Epithelial cell of proximal tubule (primary cell): ENCODE measurements at regions not wholly inside any gene's neighbourhood (a gene's known extent, or its start where the extent isn't known, plus 50 kb on each side); places are given as distances from the start of the nearest gene placed in this dataset.

ENCODE experiments used
- DNase-seq: peaks from one replicate; pipeline ENCODE4 v3.0.0-alpha.2; 2011; ENCODE audit warnings: low read depth
- H3K4me3 ChIP-seq: 2 replicates; pipeline ENCODE4 v1.5.1; 2011; ENCODE audit warnings: low read depth, mild to moderate bottlenecking, low read length
- TF ChIP-seq, protein P1 (sequence below): conservative IDR thresholded peaks from 2 replicates; pipeline ENCODE4 v1.5.1; 2012; ENCODE audit warnings: low read depth, mild to moderate bottlenecking, low read length

DNA sequence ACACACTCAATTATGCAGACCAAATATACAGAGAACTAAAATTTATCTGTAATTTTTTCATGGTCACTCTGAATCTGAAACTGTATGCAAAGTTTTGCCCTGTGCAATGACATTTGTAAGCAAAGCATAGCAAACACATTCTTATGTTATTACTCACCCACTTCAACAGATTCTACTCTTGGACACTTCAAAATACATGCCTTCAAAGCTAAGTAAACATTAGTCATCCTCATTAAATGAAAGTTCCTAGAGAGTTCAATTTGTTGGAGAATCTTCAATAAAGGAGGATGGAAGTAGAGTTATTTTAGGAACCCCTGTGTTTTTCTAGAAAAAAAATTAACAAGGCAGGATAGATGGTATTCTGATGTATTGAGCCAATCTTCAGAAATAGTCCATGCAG lies 639.7 kb upstream of the C9orf72 start:
- TF ChIP-seq, protein P1, sequence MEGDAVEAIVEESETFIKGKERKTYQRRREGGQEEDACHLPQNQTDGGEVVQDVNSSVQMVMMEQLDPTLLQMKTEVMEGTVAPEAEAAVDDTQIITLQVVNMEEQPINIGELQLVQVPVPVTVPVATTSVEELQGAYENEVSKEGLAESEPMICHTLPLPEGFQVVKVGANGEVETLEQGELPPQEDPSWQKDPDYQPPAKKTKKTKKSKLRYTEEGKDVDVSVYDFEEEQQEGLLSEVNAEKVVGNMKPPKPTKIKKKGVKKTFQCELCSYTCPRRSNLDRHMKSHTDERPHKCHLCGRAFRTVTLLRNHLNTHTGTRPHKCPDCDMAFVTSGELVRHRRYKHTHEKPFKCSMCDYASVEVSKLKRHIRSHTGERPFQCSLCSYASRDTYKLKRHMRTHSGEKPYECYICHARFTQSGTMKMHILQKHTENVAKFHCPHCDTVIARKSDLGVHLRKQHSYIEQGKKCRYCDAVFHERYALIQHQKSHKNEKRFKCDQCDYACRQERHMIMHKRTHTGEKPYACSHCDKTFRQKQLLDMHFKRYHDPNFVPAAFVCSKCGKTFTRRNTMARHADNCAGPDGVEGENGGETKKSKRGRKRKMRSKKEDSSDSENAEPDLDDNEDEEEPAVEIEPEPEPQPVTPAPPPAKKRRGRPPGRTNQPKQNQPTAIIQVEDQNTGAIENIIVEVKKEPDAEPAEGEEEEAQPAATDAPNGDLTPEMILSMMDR: no peak
- no peak overlapping the region for H3K4me3 ChIP-seq
- DNase-seq: peak; percentile 80

DNA sequence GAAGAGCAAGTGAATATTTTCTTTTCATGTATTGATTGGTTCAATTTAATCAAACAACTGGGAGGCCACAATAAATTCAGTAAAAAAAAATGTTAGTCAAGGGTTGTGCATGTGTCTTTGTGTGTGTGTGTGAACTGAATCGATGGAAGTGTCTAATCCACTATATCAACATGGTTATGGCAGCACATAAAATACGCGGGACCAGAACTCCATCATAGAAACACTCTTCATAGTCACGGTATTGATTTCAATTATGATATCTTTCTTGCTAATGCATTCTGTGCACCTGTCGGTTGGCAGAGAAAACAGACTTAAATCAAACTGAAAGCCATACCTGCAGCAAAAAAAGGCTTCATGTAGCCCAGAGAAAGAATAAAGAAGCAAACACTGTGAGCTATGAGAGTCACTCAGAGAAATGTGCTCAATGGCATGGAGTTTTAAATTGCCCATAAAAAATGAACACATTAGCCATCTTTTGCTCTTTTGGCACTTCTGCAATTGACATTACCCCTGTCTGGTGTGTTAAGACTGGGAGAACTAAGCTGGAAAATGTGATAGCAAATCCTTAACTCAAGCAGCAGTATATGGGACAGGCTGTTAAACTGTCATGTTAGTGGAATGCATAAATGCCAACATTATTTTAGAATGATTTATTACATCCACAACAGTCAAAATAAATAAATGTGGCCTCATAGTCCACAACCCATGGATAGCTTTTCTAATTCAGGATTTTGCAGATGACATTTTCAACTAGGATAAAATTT lies 642.4 kb upstream of the C9orf72 start:
- TF ChIP-seq, protein P1: no peak
- no peak for DNase-seq
- no peak overlapping the region for H3K4me3 ChIP-seq

DNA sequence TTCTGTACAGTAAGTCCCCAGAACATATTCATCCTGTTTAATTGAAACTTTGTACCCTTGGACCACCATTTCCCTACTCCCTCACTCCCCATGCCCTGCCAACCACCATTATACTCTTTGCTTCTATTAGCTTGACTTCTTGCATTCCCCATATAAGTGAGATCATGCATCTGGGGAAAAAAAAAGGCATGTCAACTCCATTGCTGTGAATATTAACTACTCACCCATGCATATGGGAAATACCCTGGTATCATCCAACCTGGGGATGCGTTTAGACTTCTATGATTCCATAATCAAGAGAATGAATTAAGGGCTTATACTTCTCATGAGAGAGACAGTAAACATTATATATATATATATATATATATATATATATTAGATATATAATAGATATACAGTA lies 659.4 kb upstream of the C9orf72 start:
- TF ChIP-seq, protein P1: no peak
- DNase-seq: no peak

DNA sequence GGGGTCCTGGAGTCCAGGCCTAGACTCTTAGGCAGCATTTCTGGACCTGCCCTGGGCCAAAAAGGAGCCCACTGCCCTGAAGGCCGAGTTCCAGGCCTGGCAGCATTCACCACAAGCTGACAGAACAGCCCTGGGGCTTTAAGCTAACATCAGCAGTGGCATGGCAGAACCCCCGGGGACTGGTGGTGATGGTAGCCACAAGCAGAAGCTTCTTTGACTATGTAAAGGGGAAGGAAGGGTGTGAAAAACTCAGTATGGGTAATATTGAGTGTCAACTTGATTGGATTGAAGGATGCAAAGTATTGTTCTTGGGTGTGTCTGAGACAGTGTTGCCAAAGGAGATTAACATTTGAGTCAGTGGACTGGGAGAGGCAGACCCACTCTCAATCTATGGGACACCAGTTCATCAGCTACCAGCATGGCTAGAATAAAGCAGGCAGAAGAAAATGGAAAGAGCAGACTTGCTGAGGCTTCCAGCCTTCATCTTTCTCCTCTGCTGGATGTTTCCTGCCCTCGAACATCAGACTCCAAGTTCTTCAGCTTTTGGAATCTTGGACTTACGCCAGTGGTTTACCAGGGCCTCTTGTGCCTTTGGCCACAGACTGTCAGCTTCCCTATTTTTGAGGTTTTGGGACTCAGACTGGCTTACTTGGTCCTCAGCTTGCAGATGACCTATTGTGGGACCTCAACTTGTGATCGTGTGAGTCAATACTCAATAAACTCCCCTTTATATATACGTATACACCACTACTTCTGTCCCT lies 661.0 kb upstream of the C9orf72 start:
- DNase-seq: no peak
- no peak overlapping the region for H3K4me3 ChIP-seq
- TF ChIP-seq, protein P1: no peak

More for the DNA sequence above, 659.4 kb upstream of the C9orf72 start:
- H3K4me3 ChIP-seq: no peak overlapping the region

DNA sequence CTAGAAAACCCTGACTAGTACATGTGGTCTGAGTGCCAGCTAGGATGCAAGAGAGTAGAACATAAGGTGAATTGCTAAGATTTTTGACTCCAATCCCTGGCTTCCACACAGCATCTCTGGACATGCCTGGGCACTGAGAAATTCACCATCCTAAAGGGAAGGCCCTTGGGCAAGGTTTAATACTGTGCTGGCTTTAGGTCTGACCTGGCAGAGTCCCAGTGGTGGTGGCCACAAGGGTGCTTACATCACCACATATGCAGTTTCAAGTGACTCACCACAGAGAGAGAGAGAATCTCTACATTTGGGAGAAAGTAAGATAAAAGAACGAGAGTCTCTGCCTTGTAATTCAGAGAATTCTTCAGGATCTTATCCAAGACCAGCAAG lies 661.6 kb upstream of the C9orf72 start:
- no peak overlapping the region for H3K4me3 ChIP-seq
- DNase-seq: no peak
- TF ChIP-seq, protein P1: no peak

DNA sequence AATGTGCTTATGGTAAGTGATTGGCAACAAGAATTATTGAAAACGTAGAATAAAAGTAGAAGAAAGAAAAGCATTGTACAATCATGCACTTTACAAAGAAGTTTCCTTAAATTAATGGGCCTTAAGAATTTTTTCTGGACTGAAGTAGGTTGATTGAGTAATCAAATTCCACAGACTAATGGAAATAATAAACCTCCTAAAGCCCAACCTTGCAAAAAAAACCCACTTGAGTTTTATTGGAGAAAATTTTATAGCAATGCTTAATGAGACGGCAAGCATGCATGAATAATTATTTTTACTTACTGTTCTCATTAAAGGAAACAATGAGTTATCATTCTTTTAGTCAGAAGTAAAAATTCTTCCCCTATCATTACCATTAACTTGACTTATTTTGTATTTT lies 676.1 kb upstream of the C9orf72 start:
- no peak overlapping the region for H3K4me3 ChIP-seq
- TF ChIP-seq, protein P1: no peak
- DNase-seq: peak; percentile 9
